Activated CD4-positive, alpha-beta T cell treated with anti-CD3 and anti-CD28 coated beads for 36 hours (primary cell): ENCODE measurements at regions not wholly inside any gene's neighbourhood (a gene's known extent, or its start where the extent isn't known, plus 50 kb on each side); places are given as distances from the start of the nearest gene placed in this dataset.

Source experiments
- ATAC-seq: fragments of 200-7000 bp; cut with Tn5 transposase; one replicate; pipeline ENCODE4 v1.10.0; 2021; ENCODE audit warnings: mild to moderate bottlenecking, moderate library complexity
- CTCF ChIA-PET: fragments of 350-600 bp; sonication (Branson Sonifier 250); formaldehyde crosslinking; loops from one replicate; lab custom pipeline; 2021; ENCODE audit warnings: antibody characterized with exemption; lab: Charles Lee
- POLR2A ChIA-PET: fragments of 350-600 bp; sonication (Branson Sonifier 250); formaldehyde crosslinking; loops from one replicate; lab custom pipeline; 2021; ENCODE audit warnings: antibody characterized with exemption, inconsistent platforms; lab: Charles Lee
- DNase-seq: peaks from one replicate; pipeline ENCODE4 v3.0.0-alpha.2; 2020
- H3K27ac Mint-ChIP-seq: one replicate; pipeline ENCODE4 v1.8.0; 2021; ENCODE audit warnings: mixed read lengths
- H3K27me3 Mint-ChIP-seq: one replicate; pipeline ENCODE4 v1.8.0; 2021; ENCODE audit warnings: mixed read lengths
- H3K36me3 Mint-ChIP-seq: one replicate; pipeline ENCODE4 v1.8.0; 2021; ENCODE audit warnings: low read depth, mixed read lengths
- H3K4me1 Mint-ChIP-seq: one replicate; pipeline ENCODE4 v1.8.0; 2021; ENCODE audit warnings: mixed read lengths
- H3K4me3 Mint-ChIP-seq: one replicate; pipeline ENCODE4 v1.8.0; 2021; ENCODE audit warnings: mild to moderate bottlenecking, moderate library complexity, mixed read lengths
- H3K9me3 Mint-ChIP-seq: one replicate; pipeline ENCODE4 v1.8.0; 2021; ENCODE audit warnings: low read depth, mixed read lengths
- intact Hi-C, 2 experiments: fragments of 100-400 bp; cut with DNase I in 1 of 2; cut with micrococcal nuclease in 1 of 2; formaldehyde crosslinking; loops; one replicate each; pipeline versions ENCODE4 v1.14.2 to v1.15.1; 2022 to 2024; cut with DNase I, micrococcal nuclease

- no peak overlapping the region for H3K27ac Mint-ChIP-seq
- ChIA-PET POLR2A (no interaction called here), CTCF (no interaction called here)
- H3K4me1 Mint-ChIP-seq: peaks cover 55% of the 10 kb centered on the region
- H3K4me3 Mint-ChIP-seq: no peak overlapping the region
- no peaks in the 10 kb centered on the region for H3K36me3 Mint-ChIP-seq
- DNase-seq (no peak), ATAC-seq (no peak)
- intact Hi-C loops: loop anchor here (10.0 kb wide), 1 partner anchor 743 kb away; no protein-coding TSS in a partner anchor
- H3K9me3 Mint-ChIP-seq: peaks cover 2% of the 10 kb centered on the region
- H3K27me3 Mint-ChIP-seq: no peaks in the 10 kb centered on the region
Measured at GRCh38 chr5:67511911-67512310, 315.3 kb upstream of the CD180 start.

- H3K9me3 Mint-ChIP-seq: peaks cover 2% of the 10 kb centered on the region
- POLR2A ChIA-PET: no interaction called here
- H3K27ac Mint-ChIP-seq: no peak overlapping the region
- CTCF ChIA-PET: interaction anchor here (0.7 kb wide), 1 partner anchor 8 kb away, joined by 3 read pairs; no protein-coding TSS in a partner anchor
- H3K4me3 Mint-ChIP-seq: no peak overlapping the region
- H3K36me3 Mint-ChIP-seq: no peaks in the 10 kb centered on the region
- no peak for ATAC-seq
- DNase-seq: no peak
- peaks cover 40% of the 10 kb centered on the region for H3K4me1 Mint-ChIP-seq
- intact Hi-C loops: loop anchor here (10.0 kb wide), 1 partner anchor 745 kb away; no protein-coding TSS in a partner anchor
- H3K27me3 Mint-ChIP-seq: no peaks in the 10 kb centered on the region
Measured at GRCh38 chr5:67510204-67510603, 313.6 kb upstream of the CD180 start.

- Mint-ChIP-seq H3K9me3 (peaks cover 2% of the 10 kb centered on the region), H3K4me3 (no peak overlapping the region), H3K4me1 (peaks cover 34% of the 10 kb centered on the region), H3K27ac (no peak overlapping the region), H3K27me3 (no peaks in the 10 kb centered on the region), H3K36me3 (no peaks in the 10 kb centered on the region)
- ChIA-PET CTCF (no interaction called here), POLR2A (no interaction called here)
- ATAC-seq (no peak), DNase-seq (no peak)
- intact Hi-C loops: loop anchor here (10.0 kb wide), 1 partner anchor 745 kb away; no protein-coding TSS in a partner anchor
Measured at GRCh38 chr5:67509402-67510186, 313.0 kb upstream of the CD180 start.

GRCh38 chr5:67506241-67506640 is 309.6 kb upstream of the CD180 start:
- intact Hi-C loops: no loop called here
- CTCF ChIA-PET: no interaction called here
- no peak overlapping the region for H3K4me3 Mint-ChIP-seq
- H3K36me3 Mint-ChIP-seq: no peaks in the 10 kb centered on the region
- H3K27ac Mint-ChIP-seq: no peak overlapping the region
- H3K9me3 Mint-ChIP-seq: peaks cover 2% of the 10 kb centered on the region
- H3K4me1 Mint-ChIP-seq: peaks cover 12% of the 10 kb centered on the region
- H3K27me3 Mint-ChIP-seq: no peaks in the 10 kb centered on the region
- no peak for DNase-seq
- POLR2A ChIA-PET: interaction anchor here (0.6 kb wide), 1 partner anchor 400 kb away, joined by 5 read pairs; no protein-coding TSS in a partner anchor
- ATAC-seq: no peak

- Mint-ChIP-seq H3K4me1 (no peaks in the 10 kb centered on the region), H3K27ac (no peak overlapping the region), H3K36me3 (peaks cover 1% of the 10 kb centered on the region), H3K27me3 (no peaks in the 10 kb centered on the region), H3K4me3 (no peak overlapping the region), H3K9me3 (peaks cover 10% of the 10 kb centered on the region)
- intact Hi-C loops: no loop called here
- CTCF ChIA-PET: no interaction called here
- no peak for ATAC-seq
- DNase-seq: no peak
- POLR2A ChIA-PET: no interaction called here
Measured at GRCh38 chr5:67502951-67503350, 306.4 kb upstream of the CD180 start.

GRCh38 chr5:67496051-67496450 is 299.5 kb upstream of the CD180 start:
- Mint-ChIP-seq H3K27me3 (no peaks in the 10 kb centered on the region), H3K27ac (no peak overlapping the region), H3K4me1 (peaks cover 3% of the 10 kb centered on the region), H3K9me3 (peaks cover 10% of the 10 kb centered on the region), H3K36me3 (peaks cover 1% of the 10 kb centered on the region), H3K4me3 (no peak overlapping the region)
- intact Hi-C loops: no loop called here
- ATAC-seq: no peak
- POLR2A ChIA-PET: no interaction called here
- CTCF ChIA-PET: interaction anchor here (0.7 kb wide), 1 partner anchor 278 kb away, joined by 3 read pairs; no protein-coding TSS in a partner anchor
- no peak for DNase-seq

- CTCF ChIA-PET: interaction anchor here (0.6 kb wide), 1 partner anchor 676 kb away, joined by 3 read pairs; no protein-coding TSS in a partner anchor
- intact Hi-C loops: no loop called here
- POLR2A ChIA-PET: no interaction called here
Measured at GRCh38 chr5:67495072-67495471, 298.5 kb upstream of the CD180 start.

GRCh38 chr5:67494186-67494855 is 297.7 kb upstream of the CD180 start:
- ChIA-PET CTCF (no interaction called here), POLR2A (no interaction called here)
- Mint-ChIP-seq H3K27me3 (no peaks in the 10 kb centered on the region), H3K36me3 (no peaks in the 10 kb centered on the region), H3K27ac (no peak overlapping the region), H3K4me3 (no peak overlapping the region), H3K4me1 (peaks cover 3% of the 10 kb centered on the region), H3K9me3 (peaks cover 2% of the 10 kb centered on the region)
- intact Hi-C loops: no loop called here
- DNase-seq: no peak
- no peak for ATAC-seq

More at GRCh38 chr5:67495072-67495471, 298.5 kb upstream of the CD180 start:
- Mint-ChIP-seq H3K36me3 (peaks cover 1% of the 10 kb centered on the region), H3K27me3 (no peaks in the 10 kb centered on the region), H3K4me1 (peaks cover 3% of the 10 kb centered on the region), H3K9me3 (peaks cover 5% of the 10 kb centered on the region), H3K4me3 (no peak overlapping the region), H3K27ac (no peak overlapping the region)
- DNase-seq (no peak), ATAC-seq (no peak)

- no peaks in the 10 kb centered on the region for H3K36me3 Mint-ChIP-seq
- H3K27ac Mint-ChIP-seq: no peak overlapping the region
- H3K27me3 Mint-ChIP-seq: no peaks in the 10 kb centered on the region
- DNase-seq: peak; percentile 26
- ATAC-seq: no peak
- H3K4me1 Mint-ChIP-seq: peaks cover 3% of the 10 kb centered on the region
- H3K4me3 Mint-ChIP-seq: no peak overlapping the region
- ChIA-PET POLR2A (no interaction called here), CTCF (no interaction called here)
- intact Hi-C loops: no loop called here
- no peaks in the 10 kb centered on the region for H3K9me3 Mint-ChIP-seq
Measured at GRCh38 chr5:67493676-67494075, 297.1 kb upstream of the CD180 start.

GRCh38 chr5:67490543-67491321 is 294.1 kb upstream of the CD180 start:
- Mint-ChIP-seq H3K27me3 (no peaks in the 10 kb centered on the region), H3K4me3 (no peak overlapping the region), H3K36me3 (no peaks in the 10 kb centered on the region), H3K4me1 (peaks cover 3% of the 10 kb centered on the region), H3K9me3 (no peaks in the 10 kb centered on the region), H3K27ac (no peak overlapping the region)
- DNase-seq (no peak), ATAC-seq (no peak)
- ChIA-PET POLR2A (no interaction called here), CTCF (interaction anchor here (0.6 kb wide), 1 partner anchor 9 kb away, joined by 3 read pairs; no protein-coding TSS in a partner anchor)
- intact Hi-C loops: no loop called here

- Mint-ChIP-seq H3K4me1 (peaks cover 2% of the 10 kb centered on the region), H3K27me3 (no peaks in the 10 kb centered on the region), H3K27ac (no peak overlapping the region), H3K36me3 (no peaks in the 10 kb centered on the region), H3K9me3 (no peaks in the 10 kb centered on the region), H3K4me3 (no peak overlapping the region)
- ATAC-seq (no peak), DNase-seq (no peak)
- ChIA-PET POLR2A (no interaction called here), CTCF (no interaction called here)
- intact Hi-C loops: no loop called here
Measured at GRCh38 chr5:67488885-67489284, 292.3 kb upstream of the CD180 start.
